Dermis microvascular lymphatic vessel endothelial cell (primary cell): ENCODE measurements at regions not wholly inside any gene's neighbourhood (a gene's known extent, or its start where the extent isn't known, plus 50 kb on each side); places are given as distances from the start of the nearest gene placed in this dataset.

ENCODE experiments used
- DNase-seq, 2 donors: peaks; one replicate each; pipeline versions ENCODE4 v3.0.0 to v3.0.0-alpha.2; 2010; ENCODE audit warnings: low read depth in 2 of 2

DNA sequence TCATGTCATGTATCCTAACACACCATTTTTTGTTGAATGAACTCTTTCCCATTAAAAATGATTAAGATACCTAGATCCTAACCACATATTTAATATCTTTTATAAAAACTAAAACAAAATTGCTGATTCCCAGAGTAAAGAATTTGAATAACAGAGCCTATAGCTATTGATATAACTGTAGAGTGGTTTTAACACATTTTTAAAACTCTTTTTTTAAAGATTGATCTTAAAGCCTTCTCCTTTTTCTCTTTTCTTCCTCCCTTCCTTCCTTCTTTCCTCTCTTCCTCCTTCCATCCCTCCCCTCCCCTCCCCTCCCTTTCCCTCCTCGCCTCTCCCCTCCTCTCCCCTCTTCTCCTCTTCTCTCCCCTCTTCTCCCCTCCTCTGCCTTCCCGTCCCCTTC lies 605.4 kb upstream of the FZD8 start:
- DNase-seq, result no peak

GRCh38 chr10:36236931-36237330 lies 594.8 kb upstream of the FZD8 start:
- DNase-seq, result no peak

DNA sequence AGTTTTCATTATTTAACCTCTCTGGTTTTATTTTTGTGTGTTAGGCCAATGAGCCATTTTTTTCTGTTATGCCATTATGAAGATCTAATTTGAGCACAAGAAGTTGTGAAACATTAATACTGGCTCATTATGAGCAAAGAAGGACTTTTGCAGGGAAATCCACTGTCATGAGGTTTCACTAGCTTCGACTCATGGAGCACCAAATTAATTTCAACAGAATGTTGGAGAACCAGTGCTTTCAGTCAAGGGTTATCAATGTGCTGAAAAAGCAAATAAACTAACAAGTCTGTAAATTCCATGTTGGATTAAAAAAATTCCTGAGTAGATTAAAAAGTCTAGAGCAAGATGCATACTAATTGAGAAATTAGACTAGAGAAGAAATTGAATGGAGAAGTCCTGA lies 594.2 kb upstream of the FZD8 start:
- DNase-seq, result no peak

DNA sequence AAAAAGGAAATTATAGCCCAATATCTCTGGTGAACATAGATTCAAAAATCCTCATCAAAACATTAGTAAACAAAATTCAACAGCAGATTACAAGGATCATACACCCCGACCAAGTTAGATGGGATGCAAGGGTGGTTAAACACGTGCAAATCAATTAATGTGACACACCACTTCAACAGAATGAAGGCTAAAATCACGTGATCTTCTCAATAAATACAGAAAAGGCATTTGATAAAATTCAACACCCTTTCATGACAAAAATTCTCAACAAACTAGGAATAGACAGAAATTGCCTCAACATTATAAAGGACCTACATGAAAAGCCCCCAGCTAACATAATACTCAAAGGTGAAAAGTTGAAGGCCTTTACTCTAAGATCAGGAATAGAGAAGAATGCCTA lies 590.8 kb upstream of the FZD8 start:
- DNase-seq, result no peak

- no peak for DNase-seq
These were observed 582.4 kb upstream of the FZD8 start for GRCh38 chr10:36224431-36224985.

GRCh38 chr10:36221101-36221500 lies 579.0 kb upstream of the FZD8 start:
- peak; percentile 7 to 31 for DNase-seq

- DNase-seq, result no peak
These were observed 578.1 kb upstream of the FZD8 start for GRCh38 chr10:36220151-36220550.

DNA sequence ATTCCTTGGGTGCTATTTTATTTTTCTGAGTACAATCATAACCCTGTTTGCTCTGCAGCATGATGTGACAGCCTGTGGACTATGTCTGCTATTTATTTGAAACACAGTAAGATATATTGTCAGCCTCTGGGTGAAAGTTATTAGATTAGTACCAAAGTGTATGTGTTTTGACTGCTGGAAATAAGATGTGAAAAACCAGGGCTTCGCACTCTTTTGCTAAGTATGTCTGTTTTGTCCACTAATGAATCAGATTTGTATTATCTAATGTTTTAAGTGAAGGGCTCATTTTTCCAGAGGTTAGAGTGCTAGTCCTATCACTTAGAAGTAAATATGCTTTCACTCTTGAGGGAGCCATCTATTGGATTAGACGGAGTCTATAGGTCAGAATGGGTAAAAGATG lies 569.8 kb upstream of the FZD8 start:
- DNase-seq, result no peak

DNA sequence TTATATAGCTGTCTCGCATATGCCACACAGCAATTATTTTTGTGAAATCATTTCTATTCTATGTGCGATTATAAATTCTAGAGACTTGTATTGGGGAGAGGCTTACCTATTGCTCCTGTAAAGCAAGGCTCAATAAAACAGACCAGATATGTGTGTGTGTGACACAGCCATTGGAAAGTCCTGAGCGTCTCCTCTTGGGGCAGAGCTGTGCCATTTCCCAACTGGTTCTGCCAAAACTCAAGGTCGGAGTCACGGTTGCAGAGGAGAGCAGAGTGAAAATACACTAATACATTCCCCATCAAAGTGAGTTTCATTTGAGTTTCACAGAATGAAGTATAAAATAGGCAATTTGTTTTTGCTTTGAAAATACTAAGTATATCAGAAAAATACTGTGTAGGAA lies 567.4 kb upstream of the FZD8 start:
- DNase-seq, result no peak

- DNase-seq, result no peak
These were observed 560.8 kb upstream of the FZD8 start for GRCh38 chr10:36202881-36203280.

DNA sequence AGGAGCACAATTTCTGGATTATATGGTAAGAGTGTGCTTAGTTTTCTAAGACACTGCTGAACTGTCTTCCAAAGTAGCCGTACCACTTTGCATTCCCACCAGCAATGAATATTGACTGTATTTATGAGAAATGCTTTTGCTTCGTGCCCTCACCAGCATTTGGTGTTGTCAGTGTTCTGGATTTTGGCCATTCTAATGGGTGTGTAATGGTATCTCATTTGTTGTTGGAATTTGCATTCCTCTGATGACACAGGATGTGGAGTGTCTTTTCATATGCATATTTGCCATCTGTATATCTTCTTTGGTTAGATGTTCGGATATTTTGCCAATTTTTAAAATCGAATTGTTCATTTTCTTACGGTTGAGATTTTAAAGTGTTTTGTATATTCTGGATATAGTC lies 558.5 kb upstream of the FZD8 start:
- no peak for DNase-seq

DNA sequence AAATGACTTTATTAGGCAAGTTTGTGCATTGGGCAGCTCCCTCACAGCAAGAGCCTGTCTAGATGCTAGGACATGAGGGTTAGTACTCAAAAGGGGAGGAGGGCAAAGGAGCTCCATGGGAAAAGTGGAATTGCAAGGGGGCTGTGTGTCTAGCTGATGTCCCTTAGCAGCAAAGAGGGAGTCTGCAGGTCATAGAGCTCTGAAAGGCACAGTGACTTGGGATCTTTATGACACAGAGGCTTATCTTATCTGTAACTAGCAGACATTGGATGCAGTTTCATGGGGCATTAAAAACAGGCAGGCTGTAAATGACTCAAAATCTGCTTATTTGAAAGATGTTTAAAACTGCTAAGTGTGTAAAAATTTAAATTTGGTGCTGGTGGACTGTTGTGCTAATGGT lies 556.2 kb upstream of the FZD8 start:
- no peak for DNase-seq

- DNase-seq, result no peak
These were observed 553.3 kb upstream of the FZD8 start for GRCh38 chr10:36195364-36195763.

DNA sequence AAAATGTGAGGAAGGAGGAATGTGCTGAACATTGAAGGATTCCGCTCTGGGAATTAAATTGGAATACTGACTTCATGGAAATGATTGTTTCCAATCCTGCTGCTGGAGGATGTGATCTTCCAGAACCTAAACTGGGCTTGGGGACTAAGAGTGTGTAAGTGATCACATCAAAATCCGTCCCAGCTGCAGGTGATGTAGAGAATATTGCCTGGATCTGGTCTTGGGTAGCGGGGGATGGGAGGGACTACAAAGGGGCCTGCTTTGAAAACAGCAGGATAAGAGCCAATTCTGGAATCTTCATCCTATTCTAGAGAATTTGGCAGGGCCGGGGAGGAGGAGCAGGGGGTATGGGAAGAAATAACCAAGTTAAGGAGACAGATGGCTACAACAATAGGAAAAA lies 552.2 kb upstream of the FZD8 start:
- DNase-seq, result no peak

DNA sequence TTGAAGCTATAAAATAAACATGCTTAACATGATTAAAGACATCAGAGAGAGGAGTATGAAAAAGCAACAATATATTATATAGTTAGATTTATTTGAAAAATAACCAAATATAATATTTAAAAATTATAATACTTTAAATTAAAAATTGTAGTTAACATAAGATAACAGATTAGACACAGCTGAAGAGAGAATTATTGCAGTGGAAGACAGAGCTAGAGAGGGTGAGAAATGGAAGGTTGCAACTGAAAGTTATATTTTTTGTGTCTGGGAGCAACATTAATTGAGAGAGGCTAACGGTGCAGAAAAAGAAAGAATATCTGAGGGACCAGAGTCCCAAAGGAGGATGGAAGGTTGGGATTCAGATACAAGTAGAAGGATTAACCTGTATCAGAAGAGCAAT lies 548.9 kb upstream of the FZD8 start:
- DNase-seq, result no peak

- DNase-seq, result no peak
These were observed 546.4 kb upstream of the FZD8 start for GRCh38 chr10:36188461-36188860.

- no peak for DNase-seq
These were observed 546.0 kb upstream of the FZD8 start for GRCh38 chr10:36188080-36188453.

DNA sequence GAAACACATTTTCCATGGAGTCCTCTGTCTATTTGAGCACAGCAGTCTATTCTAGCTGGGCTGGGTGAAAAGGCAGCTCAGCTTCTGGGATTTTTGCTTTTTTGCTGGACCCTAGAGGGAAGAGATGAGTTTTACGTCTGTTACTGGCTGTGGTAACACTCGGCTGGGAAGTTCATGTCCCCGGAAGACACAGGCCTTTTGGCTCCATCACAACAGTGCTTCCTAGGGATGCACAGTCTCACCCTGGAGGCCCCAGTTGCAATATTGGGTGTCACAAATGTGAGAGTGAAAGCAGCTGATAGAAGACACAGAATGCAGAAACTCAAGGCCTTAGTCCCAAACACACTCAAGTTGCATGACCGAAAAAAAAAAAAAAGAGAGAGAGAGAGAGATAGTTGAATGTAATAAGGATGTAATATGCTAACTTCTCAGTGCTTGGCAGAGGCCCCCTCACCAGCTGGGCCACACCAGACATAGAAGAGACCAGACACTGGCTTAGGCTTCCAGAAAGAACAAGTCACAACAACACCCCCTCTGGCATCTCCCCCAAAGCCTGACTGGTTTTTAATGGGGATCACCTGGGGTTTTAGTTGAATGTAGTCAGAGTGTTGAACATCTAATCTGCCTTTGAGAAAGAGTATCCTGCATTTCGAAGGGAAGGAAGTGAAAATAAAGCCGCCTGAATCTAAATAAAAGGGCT lies 545.4 kb upstream of the FZD8 start:
- no peak for DNase-seq

DNA sequence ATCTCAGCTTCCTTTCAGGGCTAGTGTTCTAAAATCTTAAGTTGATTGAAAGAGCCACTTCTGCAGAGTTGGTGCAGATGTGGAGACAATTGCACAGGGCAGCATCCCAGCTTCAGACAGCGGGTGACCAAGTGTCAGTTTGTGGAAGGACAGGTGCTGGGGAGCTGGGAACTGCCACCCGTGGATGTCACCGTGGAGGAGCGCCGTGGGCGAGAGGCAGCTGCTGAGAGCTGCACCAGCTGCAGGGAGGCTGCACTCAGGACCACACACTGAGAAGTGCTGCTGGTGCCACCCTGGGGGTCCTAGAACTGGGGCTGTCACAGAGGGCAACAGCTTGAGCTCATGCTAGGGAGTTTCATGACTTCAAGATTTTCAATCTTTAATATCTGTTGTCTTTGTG lies 543.0 kb upstream of the FZD8 start:
- no peak for DNase-seq

- no peak for DNase-seq
These were observed 541.6 kb upstream of the FZD8 start for GRCh38 chr10:36183726-36184125.

DNA sequence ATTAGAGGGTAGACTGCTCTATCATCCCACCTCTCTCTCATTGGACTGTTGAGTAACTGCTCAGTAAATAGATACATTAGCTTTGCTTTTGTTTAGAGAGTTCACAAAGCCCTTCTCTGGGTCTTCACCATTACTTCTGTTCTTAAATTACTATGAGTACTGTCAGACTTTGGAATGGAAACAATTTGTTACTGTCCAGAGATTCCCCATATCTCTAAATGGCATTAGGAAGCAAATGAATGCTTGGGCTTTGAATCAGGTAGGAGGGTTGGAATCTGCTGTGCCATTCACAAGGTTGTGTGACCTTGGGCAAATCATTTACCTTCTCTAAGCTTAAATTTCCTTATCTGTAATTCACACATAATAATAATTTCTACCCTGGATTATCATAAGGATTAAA lies 541.0 kb upstream of the FZD8 start:
- no peak for DNase-seq

- DNase-seq, result no peak
These were observed 540.5 kb upstream of the FZD8 start for GRCh38 chr10:36182606-36183005.

DNA sequence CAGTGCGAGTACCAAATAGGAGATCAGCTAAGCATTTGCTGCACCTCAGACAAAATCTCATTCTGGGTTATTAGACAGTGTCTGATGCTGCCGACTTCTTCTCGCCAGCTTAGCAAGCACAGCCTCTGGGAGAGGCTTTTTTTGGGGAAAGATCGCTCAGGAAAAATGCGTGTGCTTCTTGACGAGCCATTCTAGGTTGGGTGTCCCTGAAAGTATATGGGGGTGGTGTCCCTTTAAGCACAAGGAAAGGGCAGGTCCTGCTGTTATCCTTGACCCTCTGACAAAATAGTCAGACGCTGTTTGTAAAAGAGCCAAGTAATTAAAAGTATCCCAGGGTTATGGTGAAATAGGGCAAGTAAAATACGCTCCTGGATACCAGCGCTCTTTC lies 540.1 kb upstream of the FZD8 start:
- no peak for DNase-seq
